ENCODE measurements at regions not wholly inside any gene's neighbourhood (a gene's known extent, or its start where the extent isn't known, plus 50 kb on each side); places are given as distances from the start of the nearest gene placed in this dataset.

DNA sequence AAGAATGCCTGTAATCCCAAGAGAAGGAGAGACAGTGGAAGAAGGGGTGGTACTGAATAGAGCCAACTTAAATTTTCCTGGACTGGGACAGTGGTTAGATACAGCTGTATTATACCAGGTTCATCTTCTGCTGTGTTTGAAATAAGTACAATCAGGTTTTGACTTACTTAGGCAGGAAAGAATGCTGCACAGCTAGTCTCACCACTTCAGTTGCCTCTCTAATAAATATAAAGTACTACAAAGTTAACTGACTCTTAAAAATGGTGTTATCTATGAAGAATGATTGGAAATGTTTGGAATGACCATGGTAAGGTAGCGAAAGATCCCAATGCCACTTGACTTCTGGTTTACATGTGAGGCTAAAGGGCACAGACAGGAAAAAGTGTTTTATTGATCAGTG, 652.1 kb downstream of the NOVA1 start:
- no peak for DNase-seq

DNA sequence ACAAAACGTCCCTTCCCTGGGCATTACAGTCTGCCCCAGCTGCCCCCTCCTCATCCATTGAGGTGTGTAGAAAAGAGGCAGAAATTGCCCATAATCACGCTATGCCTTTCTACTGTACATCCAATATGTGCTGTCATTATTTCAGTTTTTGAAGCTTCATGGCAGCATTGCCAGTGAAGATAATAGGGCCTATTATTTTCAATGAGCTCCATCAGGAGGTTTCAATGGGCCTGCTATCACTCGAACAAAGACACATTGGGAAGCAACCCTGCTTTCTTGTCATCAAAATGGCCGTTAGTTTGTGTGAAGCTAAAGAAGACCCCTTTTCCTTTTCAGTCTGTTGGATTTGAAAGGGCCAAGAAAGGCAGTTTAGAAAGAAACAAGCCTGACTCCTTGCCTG, 653.8 kb downstream of the NOVA1 start:
- DNase-seq = no peak

- DNase-seq = no peak
Observed at GRCh38 chr14:25943329-25943728, 654.5 kb downstream of the NOVA1 start.

DNA sequence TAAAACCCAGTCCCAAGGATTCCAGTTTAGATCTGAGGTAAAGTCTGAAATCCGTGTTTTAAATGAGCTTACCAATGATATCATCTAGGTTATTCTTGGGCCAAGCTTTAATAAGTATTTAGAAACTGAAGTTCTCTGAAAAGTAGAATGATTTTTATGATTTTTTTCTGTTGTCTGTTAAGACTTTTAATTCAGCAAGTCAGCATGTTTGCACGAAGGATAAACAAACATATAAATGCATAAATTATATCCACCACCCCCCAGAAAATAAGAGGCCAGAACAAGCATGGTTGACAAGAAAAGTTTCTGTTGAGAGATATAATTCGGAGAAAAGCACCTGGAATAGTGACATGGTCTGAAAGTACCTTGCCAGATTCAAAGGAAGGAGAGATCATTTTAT, 655.7 kb downstream of the NOVA1 start:
- no peak for DNase-seq

GRCh38 chr14:25933731-25934130, 664.1 kb downstream of the NOVA1 start:
- DNase-seq = no peak

GRCh38 chr14:25929881-25930615, 667.8 kb downstream of the NOVA1 start:
- no peak for DNase-seq

DNA sequence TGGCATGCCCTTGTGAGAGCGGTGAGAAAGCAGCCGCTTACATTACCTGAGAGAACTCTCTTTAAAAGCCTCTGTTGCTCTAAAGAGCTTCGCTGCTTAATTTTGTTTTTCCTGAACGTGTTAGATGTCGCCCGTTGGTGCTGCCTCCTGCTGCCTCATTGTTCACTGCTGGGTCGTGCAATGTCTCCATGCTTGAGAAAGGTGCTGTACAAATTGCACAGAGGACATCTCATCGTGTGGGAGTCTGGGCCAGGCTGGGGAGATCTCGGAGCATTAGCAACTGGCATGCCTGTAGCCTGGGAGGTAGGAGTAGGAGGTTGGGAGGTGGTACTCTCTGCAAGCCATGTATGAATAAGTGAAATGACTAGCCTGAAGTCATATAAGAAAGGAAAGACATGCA, 686.0 kb downstream of the NOVA1 start:
- no peak for DNase-seq

DNA sequence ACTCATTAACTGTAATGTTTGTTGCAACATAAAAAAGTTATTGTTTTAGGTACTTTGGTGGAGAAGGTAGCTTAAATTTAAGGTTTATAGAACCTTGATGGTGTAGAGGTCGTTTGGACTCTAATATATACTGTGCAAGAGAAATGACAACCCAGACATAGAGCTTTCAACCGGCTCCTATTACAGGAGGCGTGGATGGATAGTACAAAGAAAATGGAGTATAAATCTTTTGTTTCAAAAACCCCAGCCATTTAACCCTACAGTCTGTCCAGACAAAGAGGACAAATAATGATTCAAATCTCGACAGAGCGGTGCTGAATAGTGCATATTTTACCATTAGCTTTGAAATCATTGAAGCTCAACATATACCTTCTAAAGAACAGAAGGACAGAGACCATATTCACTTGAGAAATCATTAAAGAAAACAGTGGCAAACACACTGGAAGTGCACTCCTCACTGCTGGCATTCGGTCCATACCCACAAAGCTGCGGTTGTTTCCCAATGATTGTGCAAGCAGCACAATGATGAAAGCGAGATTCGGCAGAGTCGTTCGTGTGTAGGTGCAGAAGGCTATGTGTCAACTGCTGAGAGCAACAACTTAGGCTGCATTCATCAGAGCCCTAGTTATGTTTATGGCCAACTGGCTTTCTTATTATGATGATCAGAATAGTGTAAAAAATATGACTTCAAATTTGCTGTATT, 688.6 kb downstream of the NOVA1 start:
- DNase-seq = no peak

DNA sequence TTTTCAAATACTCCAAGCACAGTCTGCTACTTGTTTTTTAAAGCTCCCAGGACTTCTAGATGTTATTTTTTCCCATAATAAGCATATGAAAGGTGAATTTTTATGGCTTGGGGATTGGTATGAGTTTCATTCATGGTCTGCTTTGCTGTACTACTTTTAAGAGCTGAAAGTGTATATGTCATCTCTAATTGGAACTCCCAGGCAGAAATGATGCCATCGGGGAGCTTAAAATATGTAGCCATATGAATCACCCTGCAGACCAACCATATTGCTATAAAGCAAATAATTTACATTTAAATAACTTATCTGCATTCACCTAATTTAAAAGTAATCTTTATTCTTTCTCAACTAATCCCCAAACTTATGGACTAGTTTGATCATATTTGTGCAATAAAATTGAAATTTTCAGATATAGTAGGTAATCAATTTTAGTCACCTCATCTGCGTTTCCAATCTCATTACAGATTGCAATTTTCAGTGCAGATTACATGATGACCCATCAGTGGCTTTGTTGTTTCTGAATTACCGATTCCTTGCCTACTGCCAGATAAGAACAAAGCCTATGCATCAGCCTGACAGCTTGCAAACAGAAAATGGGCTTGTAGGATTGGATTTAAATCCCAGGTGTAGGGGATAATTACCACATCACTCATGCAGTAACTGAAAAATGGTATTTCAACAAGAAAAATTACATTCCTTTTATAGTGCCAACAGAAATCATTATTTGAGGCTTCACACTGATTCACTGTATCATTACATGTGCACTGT, 689.4 kb downstream of the NOVA1 start:
- no peak for DNase-seq

- DNase-seq = no peak
Observed at GRCh38 chr14:25904446-25904845, 693.4 kb downstream of the NOVA1 start.

GRCh38 chr14:25899197-25899596, 698.6 kb downstream of the NOVA1 start:
- DNase-seq = no peak

DNA sequence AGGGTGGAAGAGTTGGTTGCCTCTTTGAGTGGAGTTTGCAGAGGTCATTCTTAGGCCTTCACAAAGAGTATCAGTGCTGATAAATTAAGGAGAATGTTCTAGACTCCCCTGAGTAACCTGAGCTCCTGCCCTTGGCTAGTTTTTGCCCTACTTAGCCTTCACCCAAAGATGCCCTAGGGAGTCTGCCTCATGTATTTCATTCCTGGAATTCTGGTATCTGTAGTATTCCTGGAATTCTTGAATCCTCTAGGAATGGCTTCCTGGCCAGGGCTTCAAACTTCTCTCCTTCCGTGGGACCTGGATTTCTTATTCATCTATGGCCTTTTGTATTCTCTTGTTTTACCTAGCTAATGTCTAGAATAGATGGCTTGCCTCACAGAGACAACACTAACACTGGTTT, 701.1 kb downstream of the NOVA1 start:
- no peak for DNase-seq

DNA sequence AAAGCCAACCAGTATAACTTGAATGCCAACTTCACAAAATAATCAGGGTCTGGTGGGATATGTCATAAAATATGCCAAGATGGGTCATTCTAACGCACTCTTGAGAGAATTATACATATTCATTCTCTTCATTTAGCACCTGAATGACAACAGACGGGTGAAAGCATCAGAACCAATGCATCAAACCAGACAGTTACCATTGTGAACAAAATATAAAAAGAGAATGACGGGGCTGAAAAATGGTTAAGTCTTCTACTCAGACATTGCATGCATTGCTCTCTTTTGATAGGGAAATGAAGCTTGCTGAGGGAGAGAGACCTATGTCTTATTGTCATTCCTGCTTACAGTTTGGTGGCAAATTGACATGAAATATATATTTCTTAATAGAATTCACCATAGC, 702.1 kb downstream of the NOVA1 start:
- no peak for DNase-seq

DNA sequence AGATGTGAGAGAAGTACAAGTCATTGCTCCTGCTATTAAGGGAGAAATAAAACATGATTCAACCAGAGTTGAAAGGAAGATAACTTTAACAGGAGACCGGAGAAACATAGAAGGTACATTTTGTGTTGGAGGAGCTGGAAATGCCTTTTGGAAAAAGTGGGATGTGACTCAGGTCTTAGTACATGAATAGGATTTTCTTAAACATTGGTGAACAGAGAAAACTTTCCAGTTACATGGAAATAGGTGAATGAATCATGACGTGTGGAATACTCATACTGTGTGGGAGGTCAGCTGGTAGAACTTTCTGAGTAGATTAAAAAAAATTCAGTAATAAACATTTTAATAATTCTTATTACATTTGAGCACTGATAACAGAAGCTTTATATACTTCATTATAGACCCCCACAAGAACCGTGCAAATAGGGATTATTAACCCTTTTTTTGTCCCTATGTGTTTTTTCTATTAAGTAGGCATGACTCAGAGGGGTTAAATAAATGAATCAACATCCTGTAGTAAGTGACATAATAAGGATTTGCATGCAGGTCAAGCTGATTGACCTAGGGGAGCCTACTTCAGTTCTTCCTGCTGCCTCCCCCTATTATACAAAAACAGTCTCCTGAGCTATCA, 710.5 kb downstream of the NOVA1 start:
- no peak for DNase-seq

- no peak for DNase-seq
Observed at GRCh38 chr14:25884657-25885056, 713.2 kb downstream of the NOVA1 start.

- DNase-seq = no peak
Observed at GRCh38 chr14:25882899-25883298, 714.9 kb downstream of the NOVA1 start.

DNA sequence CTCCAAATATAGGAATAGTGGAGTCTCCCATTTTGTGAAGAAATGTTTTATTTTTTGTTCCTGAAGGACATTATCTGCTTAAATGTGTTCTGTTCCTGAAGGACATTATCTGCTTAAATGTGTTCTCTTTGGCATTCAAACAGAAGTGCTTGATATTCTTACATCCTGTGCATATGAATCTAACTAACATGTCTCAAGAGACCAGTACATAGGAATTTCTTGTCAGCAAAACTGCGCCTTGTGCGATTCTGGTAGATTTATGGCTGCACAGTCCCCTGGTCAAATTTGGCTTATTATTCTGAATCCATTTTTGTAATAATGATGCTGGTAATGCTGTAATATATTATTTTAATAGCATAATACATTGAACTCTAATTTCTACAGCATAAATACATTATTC, 722.4 kb downstream of the NOVA1 start:
- no peak for DNase-seq

DNA sequence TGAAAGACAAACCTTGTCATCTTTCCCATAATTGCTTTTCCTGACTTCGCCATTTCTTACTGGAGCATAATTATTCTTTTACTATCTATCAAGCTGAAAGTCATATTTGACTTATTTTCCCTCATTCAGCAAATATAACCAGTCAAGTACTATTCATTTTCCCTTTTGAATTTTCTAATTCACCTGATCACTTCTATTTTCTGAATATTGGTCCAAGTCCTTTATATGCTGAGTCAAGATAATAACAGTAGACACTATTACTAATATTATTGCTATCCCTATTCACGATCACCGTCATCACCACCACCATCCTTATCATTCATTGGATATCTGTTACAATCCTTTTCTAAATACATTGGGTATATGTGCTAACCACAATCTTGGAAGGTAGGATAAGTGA, 728.0 kb downstream of the NOVA1 start:
- no peak for DNase-seq

- no peak for DNase-seq
Observed at GRCh38 chr14:25868521-25869314, 729.1 kb downstream of the NOVA1 start.

- no peak for DNase-seq
Observed at GRCh38 chr14:25861406-25861805, 736.4 kb downstream of the NOVA1 start.

DNA sequence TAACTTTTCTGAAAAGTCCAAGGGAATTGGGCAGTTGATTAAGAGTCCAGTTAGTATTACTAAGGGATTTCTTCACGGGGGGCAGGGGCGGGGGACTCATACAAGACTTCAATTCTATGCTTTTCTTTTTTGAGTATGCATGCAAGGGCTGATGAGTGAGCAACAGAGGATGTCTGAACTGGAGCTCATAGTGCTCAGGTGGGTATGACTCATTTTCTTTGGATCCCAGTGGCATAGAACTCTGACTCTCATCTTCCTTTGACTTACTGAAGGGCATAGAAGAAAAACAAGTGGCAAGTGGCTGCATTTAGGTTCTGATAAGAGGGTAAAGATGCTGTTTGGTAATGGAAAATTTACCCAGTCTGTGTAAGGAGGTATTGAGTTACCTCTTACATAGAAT, 749.2 kb downstream of the NOVA1 start:
- DNase-seq = no peak

GRCh38 chr14:25846246-25846645, 751.6 kb downstream of the NOVA1 start:
- no peak for DNase-seq

Measured in activated CD4-positive, alpha-beta T cell treated with anti-CD3 and anti-CD28 coated beads, Interleukin-2, amount 50 U/mL, for 16 hours (primary cell).